Medulla oblongata (tissue), 1 donor: ENCODE measurements at regions not wholly inside any gene's neighbourhood (a gene's known extent, or its start where the extent isn't known, plus 50 kb on each side); places are given as distances from the start of the nearest gene placed in this dataset.
"Not testable (repeated sequence)": the region's sequence is repeated elsewhere in the genome, so short reads cannot be mapped to it uniquely, and the experiment has no call there.

Experiments used
- DNase-seq: peaks from one replicate; pipeline ENCODE4 v3.0.0-alpha.2; 2015; ENCODE audit errors: extremely low spot score

DNA sequence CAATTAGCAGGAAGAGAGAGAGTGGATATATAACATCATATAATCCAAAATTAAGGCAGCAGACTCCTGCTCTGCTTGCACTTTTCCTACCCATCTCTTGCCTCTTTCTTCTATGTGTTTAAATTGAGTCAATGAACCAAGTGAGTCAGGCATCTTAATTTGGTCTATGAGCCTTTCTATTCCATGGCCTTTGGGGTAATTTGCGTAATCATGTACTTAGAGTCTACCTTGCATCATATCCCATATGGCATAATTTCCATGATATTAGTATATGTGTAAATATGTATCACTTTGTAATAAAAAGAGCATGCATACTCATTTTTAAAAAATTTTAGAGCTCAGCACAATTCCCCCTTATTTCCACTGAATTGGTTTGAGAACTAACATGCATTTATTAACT lies 555.2 kb downstream of the STK39 start:
- no peak for DNase-seq

DNA sequence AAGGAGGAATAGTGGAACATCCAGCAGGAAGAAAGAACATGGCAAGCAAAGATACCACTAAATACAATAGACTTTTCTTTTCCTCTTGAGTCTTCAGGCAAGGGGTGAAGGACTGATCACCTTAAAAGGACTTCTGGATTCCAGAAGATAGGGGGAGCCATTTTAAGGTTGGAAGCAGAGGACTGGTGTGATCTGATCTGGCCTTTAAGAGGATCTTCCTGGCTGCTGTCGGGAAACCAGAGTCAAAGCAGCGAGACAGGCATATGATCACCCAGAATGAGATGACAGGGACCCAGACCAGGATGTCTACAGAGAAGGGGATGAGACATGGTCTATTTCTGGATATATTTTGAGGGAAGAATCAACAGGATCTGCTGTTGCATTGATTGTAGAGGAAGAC lies 558.0 kb downstream of the STK39 start:
- DNase-seq = no peak

DNA sequence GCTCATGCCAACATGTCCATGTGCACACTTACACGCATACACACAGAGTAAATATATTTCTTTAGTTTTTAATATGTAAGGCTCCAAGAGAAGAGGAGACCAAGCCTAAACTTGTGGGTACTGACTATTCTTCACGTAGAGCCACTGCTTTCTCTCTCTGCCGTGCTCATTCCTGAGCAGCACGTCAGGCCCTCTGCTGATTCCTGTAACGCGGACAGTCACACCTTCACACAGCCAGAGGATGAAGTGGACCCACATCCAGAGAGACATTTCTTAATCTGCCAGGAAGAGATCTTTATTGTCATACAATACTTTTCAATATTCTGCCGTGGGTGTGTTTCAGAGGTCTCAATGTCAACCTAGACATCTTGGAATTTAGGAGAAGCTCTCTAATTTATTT lies 560.7 kb downstream of the STK39 start:
- no peak for DNase-seq

DNA sequence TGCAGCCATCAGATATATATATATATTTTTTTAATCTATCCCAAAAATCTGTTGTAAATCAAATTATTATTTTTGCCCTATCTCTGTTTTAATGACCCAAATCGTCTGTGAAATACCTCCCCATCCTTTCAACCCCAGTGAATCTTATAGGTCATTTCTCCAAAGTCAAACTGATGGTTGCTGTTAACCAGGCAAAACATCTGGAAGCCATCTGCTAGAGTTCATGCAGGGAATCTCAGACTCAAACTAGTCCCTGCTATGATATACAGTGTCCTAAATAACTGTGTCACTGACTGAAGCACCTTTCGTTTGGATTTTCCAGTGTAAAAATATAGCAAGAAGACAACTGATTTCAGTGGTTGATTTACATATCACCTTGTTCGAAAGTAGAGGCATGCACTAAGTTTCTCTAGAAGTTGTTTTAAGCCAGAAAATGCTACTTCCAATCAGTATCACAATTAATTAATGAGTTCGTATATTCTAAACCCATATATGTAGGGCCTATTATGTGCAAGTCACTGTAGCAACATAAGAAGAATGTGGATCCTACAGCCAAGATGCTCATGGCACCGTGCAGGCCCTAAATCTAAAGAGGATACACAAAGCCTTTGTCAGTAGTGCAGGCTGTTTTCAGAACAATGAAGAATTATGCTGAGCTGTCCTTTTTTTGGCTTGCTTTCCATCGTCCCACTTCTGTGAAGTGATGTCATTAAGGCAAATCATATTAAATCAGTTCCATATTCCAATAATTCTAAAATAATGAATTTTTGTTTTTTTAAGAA lies 566.0 kb downstream of the STK39 start:
- peak; percentile 68 for DNase-seq

DNA sequence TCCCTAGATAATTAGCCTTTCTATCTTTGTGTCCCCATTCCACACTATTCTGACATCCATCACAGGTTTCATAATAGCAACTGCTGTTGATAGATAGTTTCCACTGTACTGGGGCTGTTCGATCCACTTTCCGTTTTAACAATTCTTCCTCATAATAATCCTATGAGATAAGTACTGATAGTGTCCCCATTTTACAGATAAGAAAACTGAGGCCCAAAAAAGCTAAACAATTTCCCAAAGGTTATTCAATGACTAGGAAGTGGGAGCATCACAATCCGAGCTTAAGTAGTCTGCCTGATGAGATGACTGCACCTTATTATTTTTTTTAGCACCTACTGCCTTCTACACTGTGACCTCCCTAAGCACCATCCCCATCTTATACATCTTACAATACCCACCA lies 569.2 kb downstream of the STK39 start:
- DNase-seq = no peak

DNA sequence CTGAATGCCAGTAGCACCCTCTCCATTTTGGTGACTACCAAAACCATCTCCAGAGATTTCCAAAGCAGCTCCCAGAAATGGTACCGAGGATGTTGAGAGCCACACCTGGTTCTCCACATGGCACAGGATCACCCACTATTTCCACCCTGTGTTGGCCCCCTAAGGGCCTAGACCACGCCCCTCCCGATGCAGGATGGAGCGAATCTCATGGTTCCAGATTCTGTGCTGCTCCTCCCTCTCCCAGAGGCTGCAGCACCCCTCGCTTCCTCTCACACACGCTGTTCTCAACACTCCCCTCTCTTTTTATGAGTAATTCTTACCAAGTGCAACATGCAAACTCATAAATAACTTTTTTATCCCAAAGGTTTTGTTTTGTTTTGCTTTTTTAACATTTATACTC lies 571.5 kb downstream of the STK39 start:
- no peak for DNase-seq

DNA sequence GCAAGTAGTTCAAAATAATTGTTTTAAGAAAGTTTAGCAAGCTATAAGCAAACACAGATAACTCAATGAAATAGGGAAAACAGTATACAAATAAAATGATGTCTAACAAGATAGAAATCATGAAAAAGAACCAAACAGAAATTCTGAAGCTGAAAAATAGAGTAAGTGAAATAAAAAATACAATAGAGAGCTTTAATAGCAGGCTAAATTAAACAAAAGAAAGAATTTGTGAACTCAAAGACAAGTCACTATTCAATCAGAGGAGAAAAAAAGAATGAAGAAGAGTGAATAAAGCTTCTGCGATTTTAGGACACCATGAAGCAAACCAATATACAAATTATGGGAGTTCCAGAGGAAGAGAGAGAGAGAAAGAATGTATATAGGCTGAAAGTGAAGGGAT lies 576.8 kb downstream of the STK39 start:
- no peak for DNase-seq

DNA sequence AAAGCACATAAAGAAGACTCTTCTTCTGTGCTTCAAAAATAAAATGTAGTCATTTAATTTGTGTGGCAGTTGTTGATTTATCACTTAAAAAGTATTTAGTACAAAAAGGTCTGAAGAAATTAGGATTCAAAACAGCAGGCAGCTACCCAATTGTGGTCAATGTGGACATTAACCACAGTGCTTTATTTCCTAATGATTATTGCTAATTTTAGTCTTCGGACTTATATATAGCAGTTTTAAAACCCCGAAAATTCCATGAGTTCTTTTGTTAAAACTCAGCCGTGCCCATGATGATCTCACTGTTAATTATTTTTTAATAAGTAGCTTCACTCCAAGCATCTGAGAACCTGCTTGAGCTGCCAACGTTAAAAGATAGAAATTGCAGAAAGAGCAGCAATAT lies 594.3 kb downstream of the STK39 start:
- no peak for DNase-seq

DNA sequence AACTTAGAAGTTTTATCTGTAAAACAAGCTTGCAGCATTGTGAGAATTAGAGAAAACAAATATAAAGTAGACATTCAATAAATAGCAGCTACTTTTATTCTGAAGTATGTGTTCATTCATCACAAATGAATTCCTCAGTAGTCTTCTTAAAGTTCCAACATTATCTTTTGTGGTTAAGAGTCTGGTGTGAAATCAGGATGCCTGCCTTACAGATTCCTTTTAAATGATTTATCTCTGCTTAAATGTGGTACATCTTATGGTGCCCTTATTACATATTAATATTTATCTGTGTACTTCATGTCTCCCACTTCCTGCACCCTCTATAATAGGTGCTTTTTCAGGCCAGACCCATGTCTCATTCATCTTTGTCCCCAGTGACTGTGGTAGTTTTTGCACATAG lies 595.0 kb downstream of the STK39 start:
- no peak for DNase-seq

DNA sequence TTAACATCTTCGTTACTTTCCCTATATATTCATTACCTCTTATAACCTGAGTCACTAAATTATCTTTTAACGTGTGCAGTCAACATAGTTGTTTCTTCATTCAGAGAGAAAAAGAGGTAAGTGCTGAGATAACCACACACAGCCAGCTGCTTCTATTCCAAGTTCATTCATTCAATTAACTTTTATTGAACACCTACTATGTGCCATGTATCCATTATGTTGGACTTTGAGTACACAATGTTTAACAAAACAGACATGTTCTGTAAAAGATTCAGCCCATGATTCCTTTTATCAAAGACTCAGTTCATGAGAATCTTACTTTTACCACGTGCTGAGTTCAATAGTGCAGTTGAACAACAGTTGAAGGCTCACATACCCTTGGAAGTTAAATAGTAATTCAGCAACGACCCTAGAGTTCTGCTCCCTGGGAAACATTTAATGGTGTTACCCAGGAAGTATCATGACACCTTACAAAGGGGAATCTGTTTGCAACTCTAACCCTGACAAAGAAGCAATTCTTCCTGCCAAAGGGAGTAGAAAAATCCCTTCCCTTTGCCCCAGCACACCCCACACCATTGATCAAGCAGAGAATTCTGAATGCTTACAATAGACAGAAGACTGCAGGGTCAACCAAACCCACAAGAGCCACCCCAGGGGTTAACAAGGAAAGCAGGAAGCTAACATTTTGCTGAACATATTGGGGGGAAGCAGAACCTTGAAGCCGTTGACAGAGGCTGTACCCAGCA lies 595.8 kb downstream of the STK39 start:
- DNase-seq = no peak

DNA sequence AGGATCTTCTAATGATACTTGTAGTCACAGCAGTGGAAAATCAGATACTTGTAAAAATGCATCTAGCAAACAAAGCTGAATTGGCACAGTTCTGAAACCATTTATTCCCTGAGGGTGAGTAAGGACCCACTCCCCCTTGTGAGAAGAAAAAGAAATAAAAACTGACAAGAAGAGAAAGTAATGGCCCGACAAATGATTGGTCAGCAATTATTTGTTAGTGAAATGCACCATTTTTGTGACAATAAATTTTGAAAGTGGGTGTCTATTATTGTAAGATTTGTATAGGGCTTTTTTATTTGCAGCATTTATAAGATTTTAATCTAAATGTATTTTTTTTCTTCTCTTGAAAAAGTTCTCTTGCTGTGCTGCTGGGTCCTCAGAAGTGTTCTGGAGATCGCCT lies 600.8 kb downstream of the STK39 start:
- no peak for DNase-seq

DNA sequence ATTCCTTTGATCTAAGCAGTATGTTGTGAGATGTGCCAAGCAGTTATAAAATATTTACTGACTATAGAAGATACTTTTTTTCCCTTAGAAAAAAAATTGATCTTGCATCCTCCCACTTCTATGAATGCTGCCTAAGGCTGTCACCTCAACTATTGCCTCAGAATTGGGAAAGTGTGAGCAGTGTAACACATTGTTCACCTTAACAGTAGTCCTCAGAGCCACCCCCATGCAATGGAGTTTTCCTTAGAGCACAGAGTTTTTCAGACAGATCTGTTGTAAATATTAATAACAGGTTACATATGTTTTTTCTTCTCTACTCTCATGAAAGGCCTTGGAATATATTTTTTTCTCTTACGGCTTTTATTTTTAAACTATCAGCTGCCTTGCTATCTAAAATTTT lies 607.3 kb downstream of the STK39 start:
- DNase-seq = no peak

DNA sequence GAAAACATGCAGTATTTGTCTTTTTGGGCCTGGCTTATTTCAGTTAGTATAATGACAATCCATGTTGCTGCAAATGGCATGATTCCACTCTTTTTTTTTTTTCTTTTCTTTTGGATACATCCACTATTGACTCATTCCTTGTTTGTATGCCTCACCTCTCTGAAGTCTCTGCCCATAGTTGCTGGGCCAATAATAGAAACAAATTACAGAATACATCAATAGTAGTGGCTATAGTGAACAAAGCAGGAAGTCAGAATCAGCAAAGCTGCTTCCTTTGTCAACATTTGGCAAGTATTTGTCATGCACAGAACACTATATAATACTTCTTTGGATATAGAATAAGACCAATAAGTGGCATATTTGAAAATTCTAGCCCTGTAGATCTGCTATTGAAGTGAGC lies 609.7 kb downstream of the STK39 start:
- no peak for DNase-seq

DNA sequence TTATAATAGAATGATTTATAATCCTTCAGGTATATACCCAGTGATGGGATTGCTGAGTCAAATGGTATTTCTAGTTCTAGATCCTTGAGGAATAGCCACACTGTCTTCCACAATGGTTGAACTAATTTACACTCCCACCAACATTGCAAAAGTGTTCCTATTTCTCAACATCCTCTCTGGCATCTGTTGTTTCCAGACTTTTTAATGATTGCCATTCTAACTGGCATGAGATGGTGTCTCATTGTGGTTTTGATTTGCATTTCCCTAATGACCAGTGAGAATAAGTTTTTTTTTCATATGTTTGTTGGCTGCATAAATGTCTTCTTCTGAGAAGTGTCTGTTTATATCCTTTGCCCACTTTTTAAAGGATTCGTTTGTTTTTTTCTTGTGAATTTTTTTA lies 615.1 kb downstream of the STK39 start:
- DNase-seq = not testable (repeated sequence)

DNA sequence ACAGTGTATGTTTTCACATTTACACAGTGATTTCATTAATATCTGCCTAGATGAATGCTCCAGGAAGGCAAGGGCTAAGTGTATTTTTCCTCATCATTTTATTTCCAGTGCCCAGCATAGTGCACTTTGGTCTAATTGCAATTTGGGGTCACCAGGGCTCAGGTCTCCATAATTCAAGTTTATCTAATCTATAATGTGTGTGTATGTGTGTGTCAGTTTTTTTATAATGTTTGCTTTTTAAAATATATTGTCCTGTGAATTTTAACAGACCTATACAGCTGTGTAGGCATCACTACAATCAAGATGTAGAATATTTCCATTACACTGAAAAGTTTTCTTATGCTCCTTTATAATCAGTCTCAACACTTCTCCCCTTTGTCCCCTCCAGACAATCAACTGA lies 620.4 kb downstream of the STK39 start:
- no peak for DNase-seq

DNA sequence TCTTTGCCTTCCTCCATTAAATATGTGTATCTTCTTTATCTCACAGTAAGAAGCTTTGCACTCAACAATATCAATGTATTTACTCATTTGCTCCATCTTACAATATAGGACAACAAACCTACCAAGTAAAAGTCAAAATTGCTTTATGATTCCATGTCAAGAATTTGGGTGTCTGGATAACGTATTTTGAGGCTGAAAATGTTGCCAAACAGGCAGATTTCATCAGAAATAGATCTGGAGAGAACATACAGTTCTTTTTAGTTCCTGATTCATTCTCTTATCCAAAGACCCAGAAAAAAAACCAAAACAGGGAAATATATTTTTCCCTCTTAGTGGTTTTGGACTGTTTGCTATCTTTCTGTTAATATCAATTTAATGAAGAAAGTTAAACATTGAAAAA lies 621.1 kb downstream of the STK39 start:
- DNase-seq = no peak

DNA sequence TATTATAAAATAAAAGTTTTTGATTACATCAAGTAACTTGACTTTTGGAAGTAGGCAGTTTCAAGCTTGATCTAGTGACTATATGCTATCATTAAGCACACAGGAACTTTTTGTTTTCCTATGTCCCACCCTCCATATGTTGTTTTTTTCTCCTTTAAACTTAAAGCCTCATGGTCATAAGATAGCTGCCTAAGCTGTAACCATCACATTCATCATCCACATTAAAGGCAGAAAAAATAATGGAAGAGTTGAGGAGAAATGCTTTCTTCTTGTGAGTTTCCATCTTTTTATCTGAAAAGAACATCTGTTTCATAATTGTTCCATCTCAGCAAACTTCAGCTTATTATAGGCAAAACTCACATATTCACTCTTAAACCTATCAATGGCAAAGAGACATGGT lies 630.4 kb downstream of the STK39 start:
- DNase-seq = no peak

DNA sequence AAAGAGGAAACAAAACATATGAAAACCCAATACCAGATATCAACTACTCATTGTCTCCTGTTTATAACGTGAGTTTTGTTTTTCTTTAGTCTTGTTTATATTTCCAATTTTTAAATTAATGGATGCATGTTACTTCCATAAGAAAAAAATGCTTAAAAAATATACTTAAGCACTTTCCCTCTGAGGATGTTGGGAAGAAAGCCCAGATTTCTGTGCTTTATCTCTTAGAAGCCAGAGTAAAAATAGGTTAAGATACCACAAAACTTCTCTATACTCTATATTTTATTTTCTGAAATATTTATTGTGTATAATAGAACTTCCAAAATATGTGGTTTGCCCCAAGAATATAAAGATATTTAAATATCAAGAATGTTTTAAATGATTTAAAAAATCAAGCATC lies 633.9 kb downstream of the STK39 start:
- DNase-seq = no peak

DNA sequence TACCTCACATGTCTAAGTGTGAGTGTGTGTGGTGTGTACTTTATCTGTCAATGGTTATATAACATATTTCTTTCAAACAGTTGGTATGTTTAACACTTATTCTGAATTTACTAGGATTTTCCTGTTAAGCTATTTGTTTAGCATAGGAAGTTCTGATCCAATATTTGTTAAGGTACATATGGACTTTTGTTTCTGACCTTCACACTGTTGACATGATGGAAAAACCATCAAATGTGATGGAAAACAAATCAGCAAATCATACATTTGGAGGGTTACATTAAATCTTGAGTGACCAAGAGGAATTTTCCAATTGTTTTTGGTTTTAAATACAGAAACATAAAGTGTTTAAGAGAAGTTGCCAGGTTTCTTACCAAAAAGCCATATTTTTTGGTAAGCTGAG lies 638.9 kb downstream of the STK39 start:
- DNase-seq = no peak

DNA sequence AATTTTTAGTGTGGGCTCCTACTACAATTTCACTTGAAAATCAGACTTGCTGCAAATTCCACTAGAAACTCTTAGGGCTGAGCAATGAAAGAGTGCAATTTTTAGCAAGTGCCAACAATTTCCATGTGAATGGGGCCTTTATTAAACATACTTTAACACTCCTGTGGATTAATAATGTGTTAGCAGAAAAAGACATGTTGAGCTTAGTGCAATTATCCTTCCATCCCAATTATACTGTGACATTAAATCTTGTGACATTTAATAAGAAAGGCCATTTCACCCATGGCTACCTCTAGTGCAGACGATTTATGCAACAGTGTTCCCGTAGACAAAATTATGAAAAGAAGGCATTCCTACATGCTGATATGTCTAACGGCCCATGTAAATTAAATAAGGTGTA lies 639.7 kb downstream of the STK39 start:
- DNase-seq = no peak

DNA sequence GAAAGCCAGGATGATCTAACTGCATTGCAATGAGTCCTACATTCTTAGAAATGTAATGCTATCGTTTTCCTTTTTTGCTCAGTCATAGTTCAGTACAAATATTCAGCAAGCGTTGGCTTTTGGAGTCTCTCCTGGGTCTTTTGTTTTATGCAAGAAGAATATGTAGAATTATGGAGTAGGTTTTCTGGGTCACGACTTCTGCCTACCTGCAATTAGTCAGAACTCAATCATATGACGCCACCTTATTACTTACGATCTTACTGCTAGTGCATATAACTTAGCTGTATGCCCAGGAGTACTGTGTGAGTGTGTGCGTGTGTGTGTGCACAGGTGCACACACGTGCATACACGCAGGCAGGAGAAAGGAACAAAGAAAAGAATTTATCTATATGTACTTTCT lies 640.2 kb downstream of the STK39 start:
- DNase-seq = no peak

DNA sequence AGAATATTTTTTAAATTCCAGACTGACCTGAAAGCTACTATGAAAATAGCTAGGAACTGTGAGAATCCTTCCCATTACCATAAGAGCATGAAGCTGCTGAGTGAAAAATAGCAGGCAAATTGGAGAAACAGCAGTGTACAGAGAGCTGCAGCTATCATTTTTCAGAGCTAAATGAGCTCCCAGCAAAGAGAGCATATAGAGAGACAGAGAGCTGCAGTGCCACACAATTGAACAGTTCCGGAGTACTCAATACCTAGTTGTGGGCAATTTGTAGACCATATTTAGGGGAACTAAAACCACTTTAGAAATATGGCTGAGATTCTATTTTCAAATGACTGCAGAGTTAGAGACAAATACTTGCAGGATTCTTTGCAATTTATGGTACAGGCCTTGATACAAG lies 645.3 kb downstream of the STK39 start:
- no peak for DNase-seq

DNA sequence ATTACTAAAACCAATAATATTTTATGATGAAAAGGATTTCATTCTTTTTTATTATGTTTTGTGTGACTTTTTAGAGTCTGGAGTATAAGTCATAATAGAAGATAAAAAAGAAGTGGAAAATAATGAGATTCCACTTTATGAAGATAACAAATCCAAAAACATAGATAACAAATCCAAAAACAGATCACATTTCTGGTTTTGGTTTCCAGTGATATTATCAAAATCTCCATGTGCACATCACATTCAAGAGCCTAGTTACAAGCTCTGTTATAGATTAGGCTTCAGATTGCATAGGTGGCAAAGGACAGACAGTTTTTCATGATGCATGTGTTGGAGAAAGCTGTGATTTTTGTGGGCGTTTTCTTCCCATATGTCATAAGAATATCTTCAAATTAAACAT lies 648.2 kb downstream of the STK39 start:
- no peak for DNase-seq
